ENCODE measurements at regions not wholly inside any gene's neighbourhood (a gene's known extent, or its start where the extent isn't known, plus 50 kb on each side); places are given as distances from the start of the nearest gene placed in this dataset.

- no peak for TF ChIP-seq CTCF (IDR thresholded peaks at IDR 0.05; ENCODE audit: borderline replicate concordance, extremely low read depth, low read length, poor library complexity, severe bottlenecking)
- no peak for TF ChIP-seq EZH2 (IDR thresholded peaks at IDR 0.05; ENCODE audit: borderline replicate concordance, low read depth, low read length, severe bottlenecking)
Observed at GRCh38 chr21:27034796-27035195, 67.9 kb upstream of the ADAMTS5 start.
